IMR-90 (cell line): ENCODE measurements at regions not wholly inside any gene's neighbourhood (a gene's known extent, or its start where the extent isn't known, plus 50 kb on each side); places are given as distances from the start of the nearest gene placed in this dataset.
A peak's percentile ranks its signal among the peaks of the same experiment; 100 is the strongest.

Experiments used
- ATAC-seq: fragments of 200-7000 bp; cut with Tn5 transposase; 2 replicates; pipeline ENCODE4 v1.9.1; 2020; ENCODE audit warnings: low read depth, mild to moderate bottlenecking, moderate library complexity
- BruUV-seq: library from RNA; stranded (reverse); fragments of 400-500 nt; replicated peaks from 2 replicates; lab custom pipeline; 2021; lab: Mats Ljungman, UMichigan
- CTCF ChIA-PET: fragments of 300-600 bp; formaldehyde crosslinking; extraction: SDS; loops from one replicate; lab custom pipeline; 2021; ENCODE audit warnings: antibody characterized with exemption; lab: Yijun Ruan, JAX
- POLR2A ChIA-PET: fragments of 300-600 bp; sonication (Branson Sonifier 250); formaldehyde crosslinking; loops from one replicate; lab custom pipeline; 2022; ENCODE audit warnings: antibody characterized with exemption; ENCODE audit not compliant: unreplicated experiment; lab: Charles Lee
- DNase-seq: peaks from one replicate; pipeline ENCODE4 v3.0.0; 2013
- H2AFZ ChIP-seq: replicated peaks from 2 replicates; pipeline ENCODE3; 2013; ENCODE audit warnings: low read length, mild to moderate bottlenecking; ENCODE audit not compliant: poor library complexity
- H2AK5ac ChIP-seq: 2 replicates; pipeline ENCODE4 v1.6.1; 2013; ENCODE audit warnings: low read depth, low read length, inconsistent platforms
- H2AK9ac ChIP-seq: replicated peaks from 2 replicates; pipeline ENCODE3; 2013; ENCODE audit warnings: mild to moderate bottlenecking, low read depth, low read length, moderate library complexity; ENCODE audit not compliant: poor library complexity
- H2BK120ac ChIP-seq: 2 replicates; pipeline ENCODE4 v1.6.1; 2013; ENCODE audit warnings: low read depth, low read length, inconsistent platforms
- H2BK15ac ChIP-seq: 3 replicates; pipeline ENCODE4 v1.6.1; 2013; ENCODE audit warnings: low read depth, low read length, inconsistent platforms
- H2BK20ac ChIP-seq: 2 replicates; pipeline ENCODE4 v1.6.1; 2013; ENCODE audit warnings: low read depth, mild to moderate bottlenecking, inconsistent platforms, low read length, moderate library complexity
- H2BK5ac ChIP-seq: 2 replicates; pipeline ENCODE4 v1.6.1; 2013; ENCODE audit warnings: mild to moderate bottlenecking, low read depth, low read length, inconsistent platforms; ENCODE audit not compliant: poor library complexity, severe bottlenecking
- H3K14ac ChIP-seq: replicated peaks from 2 replicates; pipeline ENCODE4 v1.6.1; 2013; ENCODE audit warnings: low read depth, low read length, inconsistent platforms
- H3K18ac ChIP-seq: 2 replicates; pipeline ENCODE4 v1.6.1; 2013; ENCODE audit warnings: low read depth, low read length, control low read depth
- H3K23ac ChIP-seq: 2 replicates; pipeline ENCODE4 v1.6.1; 2013; ENCODE audit warnings: low read depth, low read length, inconsistent platforms
- H3K27ac ChIP-seq: 2 replicates; pipeline ENCODE4 v1.5.1; 2013; ENCODE audit warnings: mild to moderate bottlenecking, control low read depth, low read length; ENCODE audit not compliant: insufficient read depth
- H3K27me3 ChIP-seq: 2 replicates; pipeline ENCODE4 v1.6.1; 2013; ENCODE audit warnings: low read length; ENCODE audit not compliant: control insufficient read depth, insufficient read depth
- H3K36me3 ChIP-seq: 2 replicates; pipeline ENCODE4 v1.6.1; 2013; ENCODE audit warnings: low read length, mixed read lengths; ENCODE audit not compliant: control insufficient read depth, insufficient read depth
- H3K4ac ChIP-seq: 2 replicates; pipeline ENCODE4 v1.6.1; 2013; ENCODE audit warnings: low read depth, low read length, inconsistent platforms
- H3K4me1 ChIP-seq: 2 replicates; pipeline ENCODE4 v1.6.1; 2013; ENCODE audit warnings: low read length, mixed read lengths; ENCODE audit not compliant: control insufficient read depth, insufficient read depth
- H3K4me2 ChIP-seq: 2 replicates; pipeline ENCODE4 v1.6.1; 2013; ENCODE audit warnings: low read depth, mild to moderate bottlenecking, control low read depth, low read length, moderate library complexity
- H3K4me3 ChIP-seq: 2 replicates; pipeline ENCODE4 v1.5.1; 2013; ENCODE audit warnings: low read depth, mild to moderate bottlenecking, control low read depth, low read length, moderate library complexity; ENCODE audit not compliant: insufficient read depth
- H3K56ac ChIP-seq: 2 replicates; pipeline ENCODE4 v1.6.1; 2013; ENCODE audit warnings: low read length, inconsistent platforms; ENCODE audit not compliant: insufficient read depth; ENCODE audit errors: extremely low read depth
- H3K79me1 ChIP-seq, 2 experiments: 2 replicates each; pipeline ENCODE4 v1.6.1; 2013; ENCODE audit warnings: low read length in 2 of 2, inconsistent platforms in 1 of 2, low read depth in 1 of 2
- H3K9ac ChIP-seq: 2 replicates; pipeline ENCODE4 v1.6.1; 2013; ENCODE audit warnings: low read depth, low read length, control low read depth
- H3K9me1 ChIP-seq: 2 replicates; pipeline ENCODE4 v1.6.1; 2013; ENCODE audit warnings: low read length, inconsistent platforms; ENCODE audit not compliant: insufficient read depth
- H3K9me3 ChIP-seq: 2 replicates; pipeline ENCODE4 v1.6.1; 2013; ENCODE audit warnings: low read length; ENCODE audit not compliant: control insufficient read depth, insufficient read depth
- H4K20me1 ChIP-seq: 2 replicates; pipeline ENCODE4 v1.6.1; 2013; ENCODE audit warnings: low read length, inconsistent platforms; ENCODE audit not compliant: insufficient read depth
- H4K5ac ChIP-seq: 2 replicates; pipeline ENCODE4 v1.6.1; 2013; ENCODE audit warnings: mild to moderate bottlenecking, low read depth, low read length, control low read depth
- H4K8ac ChIP-seq, 2 experiments: 2 replicates each; pipeline ENCODE4 v1.6.1; 2013; ENCODE audit warnings: low read depth in 2 of 2, low read length in 2 of 2, control low read depth in 1 of 2, inconsistent platforms in 1 of 2
- H4K91ac ChIP-seq: 2 replicates; pipeline ENCODE4 v1.6.1; 2013; ENCODE audit warnings: low read depth, low read length, inconsistent platforms; ENCODE audit not compliant: insufficient read depth
- CEBPB ChIP-seq: IDR thresholded peaks from 2 replicates; pipeline ENCODE4 v1.6.1; 2012; ENCODE audit warnings: low read depth, low read length, improper control_type of control experiment
- FOS ChIP-seq: fragments of 150-350 bp; IDR thresholded peaks from 2 replicates; pipeline ENCODE4 v1.6.1; 2016; ENCODE audit warnings: low read depth, low read length
- dilution Hi-C: fragments of 300-500 bp; cut with HindIII; formaldehyde crosslinking; loops from one replicate; pipeline ENCODE4 v1.14.3; 2018; ENCODE audit warnings: low sequenced_read_pairs; ENCODE audit not compliant: unreplicated experiment
- in situ Hi-C: fragments of 300-500 bp; cut with MboI; formaldehyde crosslinking; loops from 3 replicates; pipeline ENCODE4 v1.14.3; 2019; ENCODE audit warnings: low sequenced_read_pairs, inconsistent platforms, mixed read lengths
- intact Hi-C: fragments of 100-400 bp; cut with micrococcal nuclease; formaldehyde crosslinking; loops from 2 replicates; pipeline ENCODE4 v1.10.0; 2022

DNA sequence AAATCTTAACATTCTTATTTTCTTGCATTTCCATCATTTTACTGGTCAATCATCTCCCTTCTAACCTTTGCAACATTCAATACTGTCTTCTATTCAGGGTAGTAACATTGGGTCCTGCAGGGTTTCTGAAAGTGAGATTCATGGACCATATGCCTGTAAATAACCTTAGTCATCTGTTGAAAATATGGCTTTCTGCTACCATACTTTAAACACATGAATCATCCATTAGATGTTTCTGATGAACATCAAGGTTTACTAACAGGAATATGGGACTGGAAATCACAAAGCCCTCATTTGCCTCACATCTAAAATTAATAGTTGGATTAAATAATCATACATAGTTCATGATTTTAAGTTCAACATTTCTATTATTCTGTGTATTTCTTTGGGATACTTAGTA lies 475.9 kb upstream of the MARCKS start:
- Histone ChIP-seq H2AK9ac (no peak overlapping the region), H3K4me1 (peaks cover 13% of the 10 kb centered on the region)
- ATAC-seq, result peak; percentile 24; the same call in 1 of the 2 replicates

More for the DNA sequence above, 475.9 kb upstream of the MARCKS start:
- Histone ChIP-seq H3K9me3 (no peaks in the 10 kb centered on the region), H4K5ac (peak overlapping the region; percentile 75), H3K36me3 (no peaks in the 10 kb centered on the region), H4K8ac (peak overlapping the region in 1 of 2 experiments; percentile 43; a peak in 1 of 4 replicates), H2BK120ac (peak overlapping the region; percentile 38), H3K79me1 (no peaks in the 10 kb centered on the region), H3K14ac (no peak overlapping the region; the same call in 1 of the 2 replicates), H3K56ac (no peak overlapping the region), H3K4ac (peak overlapping the region; percentile 23; the same call in 1 of the 2 replicates), H2AK5ac (no peak overlapping the region), H3K4me2 (no peak overlapping the region; the same call in 1 of the 2 replicates), H3K23ac (0 out of 2 replicates have a peak overlapping the region, but pooled peaks have one; percentile 8), H3K9ac (no peak overlapping the region), H4K91ac (peak overlapping the region; percentile 13), H2BK5ac (peak overlapping the region; percentile 29), H3K4me3 (no peak overlapping the region), H2BK15ac (peak overlapping the region; percentile 87; the same call in 1 of the 3 replicates), H3K18ac (peak overlapping the region; percentile 76), H4K20me1 (no peaks in the 10 kb centered on the region), H3K27me3 (no peaks in the 10 kb centered on the region), H2BK20ac (peak overlapping the region; percentile 45), H2AFZ (no peak overlapping the region), H3K9me1 (peaks cover 4% of the 10 kb centered on the region; the same call in 1 of the 2 replicates), H3K27ac (no peak overlapping the region)
- dilution Hi-C loops (no loop called here), intact Hi-C loops (loop anchor here (5.0 to 10.0 kb wide), 2 partner anchors 259 to 1046 kb away; no protein-coding TSS in a partner anchor), in situ Hi-C loops (no loop called here)
- TF ChIP-seq CEBPB (no peak), FOS (peak; percentile 54)
- ChIA-PET POLR2A (no interaction called here), CTCF (no interaction called here)
- BruUV-seq, result no TSS peak
- DNase-seq, result peak; percentile 75
